ENCODE measurements at regions not wholly inside any gene's neighbourhood (a gene's known extent, or its start where the extent isn't known, plus 50 kb on each side); places are given as distances from the start of the nearest gene placed in this dataset.

DNA sequence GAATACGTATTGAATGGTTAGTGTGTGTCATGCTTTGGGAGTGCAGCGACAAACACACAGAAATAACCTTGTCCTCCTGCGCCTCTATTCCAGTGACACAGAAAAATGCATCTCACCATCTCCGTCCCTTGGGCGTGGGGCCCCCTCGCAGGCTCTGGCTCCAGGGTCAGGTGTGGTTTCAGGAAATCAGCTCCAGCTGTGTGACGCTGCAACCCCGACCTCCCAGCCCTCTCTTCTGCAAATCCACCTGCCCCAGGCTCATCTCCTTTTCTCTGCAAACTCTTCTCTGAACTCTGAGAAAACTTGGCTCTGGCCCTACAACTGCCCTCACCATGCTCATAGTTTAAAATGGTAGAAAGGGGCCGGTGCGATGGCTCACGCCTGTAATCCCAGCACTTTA lies 51.3 kb upstream of the ZNF536 start:
- TF ChIP-seq, protein P1, sequence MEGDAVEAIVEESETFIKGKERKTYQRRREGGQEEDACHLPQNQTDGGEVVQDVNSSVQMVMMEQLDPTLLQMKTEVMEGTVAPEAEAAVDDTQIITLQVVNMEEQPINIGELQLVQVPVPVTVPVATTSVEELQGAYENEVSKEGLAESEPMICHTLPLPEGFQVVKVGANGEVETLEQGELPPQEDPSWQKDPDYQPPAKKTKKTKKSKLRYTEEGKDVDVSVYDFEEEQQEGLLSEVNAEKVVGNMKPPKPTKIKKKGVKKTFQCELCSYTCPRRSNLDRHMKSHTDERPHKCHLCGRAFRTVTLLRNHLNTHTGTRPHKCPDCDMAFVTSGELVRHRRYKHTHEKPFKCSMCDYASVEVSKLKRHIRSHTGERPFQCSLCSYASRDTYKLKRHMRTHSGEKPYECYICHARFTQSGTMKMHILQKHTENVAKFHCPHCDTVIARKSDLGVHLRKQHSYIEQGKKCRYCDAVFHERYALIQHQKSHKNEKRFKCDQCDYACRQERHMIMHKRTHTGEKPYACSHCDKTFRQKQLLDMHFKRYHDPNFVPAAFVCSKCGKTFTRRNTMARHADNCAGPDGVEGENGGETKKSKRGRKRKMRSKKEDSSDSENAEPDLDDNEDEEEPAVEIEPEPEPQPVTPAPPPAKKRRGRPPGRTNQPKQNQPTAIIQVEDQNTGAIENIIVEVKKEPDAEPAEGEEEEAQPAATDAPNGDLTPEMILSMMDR (IDR thresholded peaks at IDR 0.05; ENCODE audit: low read depth, low read length, missing input control) = no peak
- TF ChIP-seq, protein P2, sequence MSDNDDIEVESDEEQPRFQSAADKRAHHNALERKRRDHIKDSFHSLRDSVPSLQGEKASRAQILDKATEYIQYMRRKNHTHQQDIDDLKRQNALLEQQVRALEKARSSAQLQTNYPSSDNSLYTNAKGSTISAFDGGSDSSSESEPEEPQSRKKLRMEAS (IDR thresholded peaks at IDR 0.05) = no peak
- TF ChIP-seq FOXA1 (IDR thresholded peaks at IDR 0.05) (no peak), YY1 (IDR thresholded peaks at IDR 0.05) (no peak), RAD21 (IDR thresholded peaks at IDR 0.05) (no peak), GABPA (IDR thresholded peaks at IDR 0.05 in 1 of 2, conservative IDR thresholded peaks at IDR 0.05 in 1 of 2) (no peak), RXRA (IDR thresholded peaks at IDR 0.05) (no peak), NR2F2 (IDR thresholded peaks at IDR 0.05) (no peak), JUND (IDR thresholded peaks at IDR 0.05) (no peak), SP1 (IDR thresholded peaks at IDR 0.05) (no peak), TAF1 (conservative IDR thresholded peaks at IDR 0.05) (no peak)
- TF ChIP-seq, protein P3, sequence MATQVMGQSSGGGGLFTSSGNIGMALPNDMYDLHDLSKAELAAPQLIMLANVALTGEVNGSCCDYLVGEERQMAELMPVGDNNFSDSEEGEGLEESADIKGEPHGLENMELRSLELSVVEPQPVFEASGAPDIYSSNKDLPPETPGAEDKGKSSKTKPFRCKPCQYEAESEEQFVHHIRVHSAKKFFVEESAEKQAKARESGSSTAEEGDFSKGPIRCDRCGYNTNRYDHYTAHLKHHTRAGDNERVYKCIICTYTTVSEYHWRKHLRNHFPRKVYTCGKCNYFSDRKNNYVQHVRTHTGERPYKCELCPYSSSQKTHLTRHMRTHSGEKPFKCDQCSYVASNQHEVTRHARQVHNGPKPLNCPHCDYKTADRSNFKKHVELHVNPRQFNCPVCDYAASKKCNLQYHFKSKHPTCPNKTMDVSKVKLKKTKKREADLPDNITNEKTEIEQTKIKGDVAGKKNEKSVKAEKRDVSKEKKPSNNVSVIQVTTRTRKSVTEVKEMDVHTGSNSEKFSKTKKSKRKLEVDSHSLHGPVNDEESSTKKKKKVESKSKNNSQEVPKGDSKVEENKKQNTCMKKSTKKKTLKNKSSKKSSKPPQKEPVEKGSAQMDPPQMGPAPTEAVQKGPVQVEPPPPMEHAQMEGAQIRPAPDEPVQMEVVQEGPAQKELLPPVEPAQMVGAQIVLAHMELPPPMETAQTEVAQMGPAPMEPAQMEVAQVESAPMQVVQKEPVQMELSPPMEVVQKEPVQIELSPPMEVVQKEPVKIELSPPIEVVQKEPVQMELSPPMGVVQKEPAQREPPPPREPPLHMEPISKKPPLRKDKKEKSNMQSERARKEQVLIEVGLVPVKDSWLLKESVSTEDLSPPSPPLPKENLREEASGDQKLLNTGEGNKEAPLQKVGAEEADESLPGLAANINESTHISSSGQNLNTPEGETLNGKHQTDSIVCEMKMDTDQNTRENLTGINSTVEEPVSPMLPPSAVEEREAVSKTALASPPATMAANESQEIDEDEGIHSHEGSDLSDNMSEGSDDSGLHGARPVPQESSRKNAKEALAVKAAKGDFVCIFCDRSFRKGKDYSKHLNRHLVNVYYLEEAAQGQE (IDR thresholded peaks at IDR 0.05) = no peak
- TF ChIP-seq, protein P4, sequence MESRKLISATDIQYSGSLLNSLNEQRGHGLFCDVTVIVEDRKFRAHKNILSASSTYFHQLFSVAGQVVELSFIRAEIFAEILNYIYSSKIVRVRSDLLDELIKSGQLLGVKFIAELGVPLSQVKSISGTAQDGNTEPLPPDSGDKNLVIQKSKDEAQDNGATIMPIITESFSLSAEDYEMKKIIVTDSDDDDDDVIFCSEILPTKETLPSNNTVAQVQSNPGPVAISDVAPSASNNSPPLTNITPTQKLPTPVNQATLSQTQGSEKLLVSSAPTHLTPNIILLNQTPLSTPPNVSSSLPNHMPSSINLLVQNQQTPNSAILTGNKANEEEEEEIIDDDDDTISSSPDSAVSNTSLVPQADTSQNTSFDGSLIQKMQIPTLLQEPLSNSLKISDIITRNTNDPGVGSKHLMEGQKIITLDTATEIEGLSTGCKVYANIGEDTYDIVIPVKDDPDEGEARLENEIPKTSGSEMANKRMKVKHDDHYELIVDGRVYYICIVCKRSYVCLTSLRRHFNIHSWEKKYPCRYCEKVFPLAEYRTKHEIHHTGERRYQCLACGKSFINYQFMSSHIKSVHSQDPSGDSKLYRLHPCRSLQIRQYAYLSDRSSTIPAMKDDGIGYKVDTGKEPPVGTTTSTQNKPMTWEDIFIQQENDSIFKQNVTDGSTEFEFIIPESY (IDR thresholded peaks at IDR 0.05) = no peak

All from liver (tissue), 3 donors.